Esophagus muscularis mucosa (tissue), 4 donors: ENCODE measurements at regions not wholly inside any gene's neighbourhood (a gene's known extent, or its start where the extent isn't known, plus 50 kb on each side); places are given as distances from the start of the nearest gene placed in this dataset.

Source experiments
- CTCF ChIP-seq, 3 experiments: fragments of 200-600 bp in 2 of 3; fragments of 450-650 bp in 1 of 3; sonication (generic) in 2 of 3; IDR thresholded peaks; one replicate each; pipeline ENCODE4 v1.5.1; 2017 to 2019; ENCODE audit warnings: antibody characterized with exemption in 3 of 3, mild to moderate bottlenecking in 2 of 3, moderate library complexity in 1 of 3
- EP300 ChIP-seq: sonication (generic); formaldehyde crosslinking; IDR thresholded peaks from one replicate; pipeline ENCODE4 v1.6.1; 2017; ENCODE audit warnings: antibody characterized with exemption
- POLR2A ChIP-seq: fragments of 450-650 bp; IDR thresholded peaks from one replicate; pipeline ENCODE4 v1.6.1; 2017; ENCODE audit warnings: antibody characterized with exemption, moderate library complexity, mild to moderate bottlenecking, low read depth
- POLR2AphosphoS5 ChIP-seq, 2 donors: sonication (generic); formaldehyde crosslinking; IDR thresholded peaks; one replicate each; pipeline ENCODE4 v1.6.1; 2017; ENCODE audit warnings: antibody characterized with exemption in 2 of 2

DNA sequence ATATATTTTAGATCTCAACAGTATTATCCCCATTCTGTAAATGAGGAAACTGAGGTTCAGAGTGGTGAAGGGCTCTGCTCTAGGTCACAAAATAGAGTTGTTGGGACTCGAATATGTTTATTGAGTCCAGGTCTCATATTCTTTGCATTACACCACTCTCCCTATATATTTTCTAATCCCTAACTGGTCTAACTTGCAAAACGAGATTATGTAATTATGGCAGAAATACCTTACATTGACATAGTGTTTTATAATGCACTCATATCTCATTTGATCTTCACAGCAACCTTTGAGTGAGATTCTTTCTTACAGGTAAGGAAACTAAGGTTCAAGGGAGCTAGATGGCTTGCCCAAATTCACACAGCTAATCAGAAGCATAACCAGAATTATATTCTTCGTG, 106.9 kb upstream of the LRIG3 start:
- TF ChIP-seq POLR2AphosphoS5 (IDR thresholded peaks at IDR 0.05) (no peak), POLR2A (no peak), CTCF (IDR thresholded peaks at IDR 0.05) (no peak), EP300 (no peak)
